ENCODE measurements at regions not wholly inside any gene's neighbourhood (a gene's known extent, or its start where the extent isn't known, plus 50 kb on each side); places are given as distances from the start of the nearest gene placed in this dataset.
A peak's percentile ranks its signal among the peaks of the same experiment; 100 is the strongest.

DNA sequence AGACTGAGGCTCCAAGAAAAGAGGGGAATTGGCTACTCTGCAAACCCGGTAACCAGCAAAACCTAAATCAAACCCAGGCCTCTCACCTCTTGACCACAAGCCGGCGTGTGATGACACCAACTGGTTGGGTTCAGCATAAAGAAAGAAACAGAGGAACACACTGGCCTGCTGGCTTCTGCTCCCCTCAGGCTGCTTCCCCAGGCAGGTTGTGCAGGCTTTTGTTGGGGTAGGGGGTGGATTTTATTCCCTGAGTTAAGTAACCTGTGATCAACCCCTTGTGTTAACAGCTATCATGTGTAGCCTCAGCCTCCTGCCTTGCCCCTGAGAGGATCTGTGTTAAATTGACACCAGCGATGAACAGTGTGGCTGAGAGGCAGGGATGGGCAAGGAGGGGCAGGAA lies 111.6 kb upstream of the ZBTB40 start:
- H3K9me3 ChIP-seq (ENCODE audit: insufficient read depth in 2 of 2, low read depth in 1 of 2, low read length in 1 of 2): no peaks in the 10 kb centered on the region
- 0 out of 2 replicates have a peak overlapping the region, but pooled peaks have one; percentile 16 for H3K18ac ChIP-seq (ENCODE audit: extremely low read depth, low read length)
- no peak overlapping the region for H3K9ac ChIP-seq (replicated peaks in 1 of 4; ENCODE audit: extremely low read depth in 1 of 4, low read depth in 3 of 4, low read length in 3 of 4)
- H2BK12ac ChIP-seq (ENCODE audit: low read depth, low read length): no peak overlapping the region
- peak in 1 of 2 experiments; percentile 40 for DNase-seq (ENCODE audit: low read depth in 1 of 2, low spot score in 2 of 2)
- CTCF ChIA-PET (ENCODE audit: partially characterized antibody): interaction anchor here (0.9 to 1.4 kb wide), 3 partner anchors 10 to 159 kb away, joined by 3 read pairs; no protein-coding TSS in a partner anchor
- H4K8ac ChIP-seq (ENCODE audit: extremely low read depth, insufficient read depth, low read length): no peak overlapping the region
- no peak overlapping the region for H2BK120ac ChIP-seq (replicated peaks; ENCODE audit: low read depth, low read length)
- H4K5ac ChIP-seq (ENCODE audit: insufficient read length, low read depth, low read length): no peak overlapping the region
- POLR2A ChIA-PET (ENCODE audit: partially characterized antibody): interaction anchor here (1.2 kb wide), 1 partner anchor 19 kb away, joined by 3 read pairs; no protein-coding TSS in a partner anchor
- H3K23ac ChIP-seq (ENCODE audit: insufficient read length): no peak overlapping the region
- peaks cover 14% of the 10 kb centered on the region; the same call in 1 of the 2 replicates for H3K23me2 ChIP-seq (ENCODE audit: low read depth, low read length)
- H2BK5ac ChIP-seq (ENCODE audit: low read depth, low read length): no peak overlapping the region
- no peak overlapping the region for H3K4ac ChIP-seq (replicated peaks; ENCODE audit: insufficient read length, low read depth, low read length)
- no peak overlapping the region for H2AFZ ChIP-seq (ENCODE audit: low read length)
- no peaks in the 10 kb centered on the region; a peak in 3 of 7 replicates for H3K27me3 ChIP-seq (replicated peaks in 1 of 4; ENCODE audit: control insufficient read depth in 3 of 4, extremely low read depth in 1 of 4, insufficient read depth in 3 of 4, low read length in 3 of 4)
- H3K27ac ChIP-seq (ENCODE audit: low read depth, low read length): no peak overlapping the region
- no peak overlapping the region for H3K14ac ChIP-seq (ENCODE audit: insufficient read length)
- H2BK20ac ChIP-seq (ENCODE audit: low read length): no peak overlapping the region
- H3K79me1 ChIP-seq (ENCODE audit: low read depth, low read length): no peaks in the 10 kb centered on the region
- no peak overlapping the region for H2AK5ac ChIP-seq (ENCODE audit: low read depth, low read length)
- H3K4me2 ChIP-seq (ENCODE audit: insufficient read depth in 1 of 2, low read depth in 2 of 2, low read length in 2 of 2): no peak overlapping the region
- H3K79me2 ChIP-seq (ENCODE audit: control insufficient read depth in 1 of 2, insufficient read depth in 2 of 2, low read length in 2 of 2): no peaks in the 10 kb centered on the region
- H2BK15ac ChIP-seq (ENCODE audit: low read length): 0 out of 2 replicates have a peak overlapping the region, but pooled peaks have one; percentile 8
- H3K4me3 ChIP-seq (ENCODE audit: extremely low read depth in 1 of 4, insufficient read depth in 2 of 4, low read depth in 3 of 4, low read length in 4 of 4): no peak overlapping the region
- H3K4me1 ChIP-seq (replicated peaks in 1 of 4; ENCODE audit: control insufficient read depth in 3 of 4, insufficient read depth in 4 of 4, low read length in 3 of 4): peaks cover 0 to 4% (median 2%) of the 10 kb centered on the region in 4 experiments; a peak in 3 of 7 replicates
- WGBS, 2 experiments (ENCODE audit: extremely low coverage in 1 of 2, insufficient coverage in 1 of 2, insufficient read length in 1 of 2, insufficient replicate concordance in 2 of 2, low coverage in 1 of 2, low lambda C conversion rate in 2 of 2, missing lambda C conversion rate in 1 of 2): 87% methylated on average over 4 of the region's 4 CpGs; no CpG with 5 or more reads in 1 of the 2 experiments
- no peak for FAIRE-seq
- no peaks in the 10 kb centered on the region for H3K36me3 ChIP-seq (ENCODE audit: control insufficient read depth in 2 of 4, insufficient read depth in 4 of 4, low read length in 3 of 4)
- H4K91ac ChIP-seq (replicated peaks; ENCODE audit: insufficient read length, low read length): no peak overlapping the region
- no peak overlapping the region for H3K56ac ChIP-seq (replicated peaks; ENCODE audit: insufficient read length, low read depth, low read length)
- TF ChIP-seq PHF8 (conservative IDR thresholded peaks at IDR 0.05; ENCODE audit: low read depth, low read length) (no peak), RAD21 (IDR thresholded peaks at IDR 0.05 in 1 of 2, conservative IDR thresholded peaks at IDR 0.05 in 1 of 2; ENCODE audit: low read depth in 2 of 2, low read length in 2 of 2) (peak in 1 of 2 experiments; percentile 17; a peak in 1 of 4 replicates), GABPA (IDR thresholded peaks at IDR 0.05; ENCODE audit: borderline replicate concordance, insufficient read depth, low read length) (no peak), EZH2 (IDR thresholded peaks at IDR 0.05; ENCODE audit: low read depth, low read length, severe bottlenecking) (no peak)
- H4K20me1 ChIP-seq (replicated peaks in 1 of 2; ENCODE audit: control insufficient read depth in 1 of 2, insufficient read depth in 2 of 2, low read length in 2 of 2): no peaks in the 10 kb centered on the region

All from H1 (cell line).